IPS DF 6.9 (cell line): ENCODE measurements at regions not wholly inside any gene's neighbourhood (a gene's known extent, or its start where the extent isn't known, plus 50 kb on each side); places are given as distances from the start of the nearest gene placed in this dataset.

Source experiments
- DNase-seq: peaks from one replicate; pipeline ENCODE4 v3.0.0-alpha.2; 2013; ENCODE audit warnings: low read depth, low spot score
- H3K27ac ChIP-seq: one replicate; pipeline ENCODE4 v1.5.1; 2013; ENCODE audit warnings: low read length, control low read depth
- H3K27me3 ChIP-seq: 2 replicates; pipeline ENCODE4 v1.6.1; 2013; ENCODE audit warnings: mild to moderate bottlenecking, low read length; ENCODE audit not compliant: control insufficient read depth, insufficient read depth
- H3K36me3 ChIP-seq: 2 replicates; pipeline ENCODE4 v1.6.1; 2013; ENCODE audit warnings: low read length; ENCODE audit not compliant: control insufficient read depth, insufficient read depth
- H3K4me1 ChIP-seq: 2 replicates; pipeline ENCODE4 v1.6.1; 2013; ENCODE audit warnings: low read length; ENCODE audit not compliant: control insufficient read depth, insufficient read depth
- H3K4me3 ChIP-seq: 2 replicates; pipeline ENCODE4 v1.5.1; 2013; ENCODE audit warnings: mild to moderate bottlenecking, low read length
- H3K9me3 ChIP-seq: 2 replicates; pipeline ENCODE4 v1.6.1; 2013; ENCODE audit warnings: low read length, inconsistent platforms; ENCODE audit not compliant: control insufficient read depth, insufficient read depth
- WGBS: extraction: QIAGEN DNeasy Blood & Tissue Kit; methylation state at CpG from one replicate; pipeline ENCODE4 v1.1.7; 2013; ENCODE audit warnings: mixed read lengths, missing lambda C conversion rate; ENCODE audit not compliant: insufficient read length, insufficient coverage; 5-methylcytosine and 5-hydroxymethylcytosine counted together

DNA sequence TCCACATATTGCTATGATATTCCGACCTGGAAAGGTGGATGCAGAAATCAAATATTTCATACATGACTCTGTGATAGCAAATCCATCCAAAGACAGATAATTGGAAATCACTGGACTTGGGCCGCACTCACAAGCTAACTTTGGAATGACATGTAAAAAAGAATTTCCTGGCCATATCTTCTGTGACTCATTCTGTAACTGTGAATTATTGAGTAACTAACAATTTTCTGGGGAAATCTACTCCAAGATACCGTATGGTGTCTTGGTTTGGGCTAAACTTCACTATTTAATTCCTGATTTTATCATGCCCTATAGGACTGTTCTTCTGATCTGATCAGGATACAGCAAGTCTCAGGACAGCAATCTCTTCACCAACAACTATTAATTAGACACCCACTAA, 92.7 kb upstream of the LY86 start:
- no CpG with 5 or more reads among the region's 3 CpGs for WGBS
- no peaks in the 10 kb centered on the region for H3K4me1 ChIP-seq
- H3K4me3 ChIP-seq, result no peak overlapping the region
- H3K27ac ChIP-seq, result no peak overlapping the region
- H3K9me3 ChIP-seq, result no peaks in the 10 kb centered on the region
- DNase-seq, result no peak
- no peaks in the 10 kb centered on the region for H3K36me3 ChIP-seq
- no peaks in the 10 kb centered on the region for H3K27me3 ChIP-seq

DNA sequence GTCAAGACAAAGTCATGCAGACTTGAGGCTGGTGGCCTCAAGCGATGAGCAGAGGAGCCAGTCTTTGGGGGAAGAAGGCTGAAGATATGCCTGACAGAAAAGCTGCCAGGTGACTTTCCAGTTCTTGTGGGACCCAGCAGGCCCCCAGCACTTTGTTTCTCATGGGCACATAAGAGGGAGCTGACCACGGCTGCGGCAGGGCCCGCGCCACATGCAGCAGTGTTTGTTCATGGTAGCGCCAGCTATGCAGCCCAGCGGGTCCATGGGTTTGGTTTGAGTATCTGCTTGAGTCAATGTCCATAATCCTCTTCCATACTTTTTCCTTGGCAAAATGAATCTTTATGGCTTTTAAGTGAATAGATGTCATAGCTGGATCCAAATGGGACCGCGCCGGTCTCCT, 91.0 kb upstream of the LY86 start:
- WGBS, result no CpG with 5 or more reads among the region's 10 CpGs
- no peak for DNase-seq
- Histone ChIP-seq H3K27me3 (no peaks in the 10 kb centered on the region), H3K27ac (no peak overlapping the region), H3K4me3 (no peak overlapping the region), H3K9me3 (no peaks in the 10 kb centered on the region), H3K36me3 (no peaks in the 10 kb centered on the region), H3K4me1 (no peaks in the 10 kb centered on the region)

DNA sequence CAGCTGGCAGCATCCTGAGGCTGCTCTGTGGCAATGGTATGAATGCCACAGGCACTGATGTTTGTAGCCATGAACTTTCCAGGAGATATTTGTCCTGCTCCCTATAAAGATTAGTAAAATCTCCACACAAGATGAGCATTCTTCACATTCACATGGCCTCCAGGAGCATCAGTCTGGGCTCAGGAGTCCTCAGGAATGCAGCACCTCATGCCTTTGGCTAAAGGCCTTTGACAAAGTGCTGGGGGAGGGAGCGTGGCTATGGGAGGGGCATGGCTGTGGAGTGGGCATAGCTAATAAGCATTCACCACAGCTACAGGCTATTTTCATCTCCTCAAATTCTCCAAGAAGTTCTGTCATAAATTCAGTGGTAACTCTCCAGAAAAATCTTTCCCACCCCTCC, 90.5 kb upstream of the LY86 start:
- Histone ChIP-seq H3K27me3 (no peaks in the 10 kb centered on the region), H3K36me3 (no peaks in the 10 kb centered on the region), H3K9me3 (no peaks in the 10 kb centered on the region), H3K27ac (no peak overlapping the region), H3K4me1 (no peaks in the 10 kb centered on the region), H3K4me3 (no peak overlapping the region)
- no CpG with 5 or more reads among the region's 1 CpG for WGBS
- no peak for DNase-seq

DNA sequence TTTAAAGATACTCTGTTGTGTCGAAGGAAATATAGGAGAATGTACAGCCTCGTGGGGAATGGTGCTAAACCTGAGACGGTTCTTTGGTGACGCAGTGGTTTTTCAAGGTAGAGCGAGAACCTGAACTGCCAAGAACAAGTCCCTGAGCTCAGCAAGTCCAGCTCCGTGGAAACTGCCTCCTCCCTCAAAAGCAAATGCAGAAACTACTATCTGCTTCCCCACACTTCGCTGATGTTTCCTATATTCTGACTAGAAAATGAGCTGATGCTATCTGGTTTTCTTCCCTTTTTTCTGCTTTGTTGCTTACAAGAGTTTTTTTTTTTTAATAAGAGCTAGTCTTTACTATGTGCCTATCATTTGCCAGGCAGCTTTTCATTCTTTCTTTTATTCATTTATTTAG, 85.3 kb upstream of the LY86 start:
- no peaks in the 10 kb centered on the region for H3K36me3 ChIP-seq
- H3K4me3 ChIP-seq, result no peak overlapping the region
- no peak overlapping the region for H3K27ac ChIP-seq
- no peaks in the 10 kb centered on the region for H3K4me1 ChIP-seq
- DNase-seq, result no peak
- H3K9me3 ChIP-seq, result no peaks in the 10 kb centered on the region
- no CpG with 5 or more reads among the region's 7 CpGs for WGBS
- H3K27me3 ChIP-seq, result no peaks in the 10 kb centered on the region

DNA sequence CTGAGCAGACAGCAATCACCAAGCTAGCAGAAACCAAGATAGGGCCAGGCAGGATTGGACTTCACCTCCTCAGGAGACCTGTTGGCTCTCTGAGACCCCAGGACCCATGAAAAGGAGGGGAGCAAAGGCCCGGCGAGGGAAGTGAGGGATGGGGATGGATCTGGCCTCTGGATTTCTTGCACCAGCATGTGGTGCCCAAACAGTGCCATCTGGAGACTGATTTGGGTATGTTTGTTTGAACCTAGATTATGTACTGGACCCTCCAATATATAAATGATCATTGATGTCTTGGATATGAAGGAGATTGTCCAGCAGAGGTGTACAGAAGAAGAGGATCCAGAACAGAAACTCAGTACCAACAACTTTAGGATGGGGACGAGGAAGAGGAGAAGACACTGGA, 83.4 kb upstream of the LY86 start:
- Histone ChIP-seq H3K4me1 (no peaks in the 10 kb centered on the region), H3K27me3 (no peaks in the 10 kb centered on the region), H3K36me3 (no peaks in the 10 kb centered on the region), H3K27ac (no peak overlapping the region), H3K9me3 (no peaks in the 10 kb centered on the region), H3K4me3 (no peak overlapping the region)
- no peak for DNase-seq
- WGBS, result no CpG with 5 or more reads among the region's 3 CpGs

DNA sequence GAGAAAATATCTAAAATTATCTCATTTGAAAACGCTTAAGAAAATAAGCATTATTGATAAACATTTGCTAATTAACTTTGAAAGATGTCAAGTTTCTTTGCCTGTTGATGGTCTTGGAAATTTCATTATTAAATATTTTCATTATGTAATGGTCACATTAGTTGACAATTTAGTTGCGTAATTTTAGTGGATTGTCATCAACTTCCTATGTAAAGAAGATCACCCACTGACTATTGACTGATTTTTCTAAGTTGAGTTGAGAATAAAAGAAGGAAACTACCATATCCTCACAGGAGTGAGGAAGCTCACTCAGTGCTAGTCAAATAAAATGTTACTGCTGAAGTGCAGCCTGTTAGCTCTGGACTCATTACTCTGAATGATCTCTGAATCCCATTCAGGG, 79.9 kb upstream of the LY86 start:
- DNase-seq, result no peak
- WGBS, result no CpG with 5 or more reads among the region's 2 CpGs

DNA sequence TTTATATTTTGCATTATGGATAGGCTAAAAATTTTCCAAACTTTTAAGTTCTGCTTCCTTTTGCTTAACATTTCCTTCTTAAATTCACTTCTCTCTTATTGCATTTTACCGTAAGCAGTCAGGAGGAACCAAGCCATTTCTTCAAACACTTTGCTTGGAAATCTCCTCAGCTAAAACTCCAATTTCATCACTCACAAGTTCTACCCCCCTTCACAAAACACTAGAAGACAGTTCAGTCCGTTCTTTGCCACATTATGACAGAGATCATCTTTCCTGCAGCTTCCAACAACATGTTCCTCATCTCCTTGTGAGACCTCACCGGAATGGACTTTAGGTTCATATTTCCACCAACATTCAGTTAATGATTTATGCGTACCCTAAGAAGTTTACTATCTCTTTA, 79.2 kb upstream of the LY86 start:
- H3K4me3 ChIP-seq, result no peak overlapping the region
- WGBS, result no CpG with 5 or more reads among the region's 4 CpGs
- no peaks in the 10 kb centered on the region for H3K9me3 ChIP-seq
- no peaks in the 10 kb centered on the region for H3K27me3 ChIP-seq
- H3K36me3 ChIP-seq, result no peaks in the 10 kb centered on the region
- no peak for DNase-seq
- no peak overlapping the region for H3K27ac ChIP-seq
- H3K4me1 ChIP-seq, result no peaks in the 10 kb centered on the region

More for the DNA sequence above, 79.9 kb upstream of the LY86 start:
- no peaks in the 10 kb centered on the region for H3K36me3 ChIP-seq
- H3K27ac ChIP-seq, result no peak overlapping the region
- no peak overlapping the region for H3K4me3 ChIP-seq
- no peaks in the 10 kb centered on the region for H3K27me3 ChIP-seq
- no peaks in the 10 kb centered on the region for H3K9me3 ChIP-seq
- H3K4me1 ChIP-seq, result no peaks in the 10 kb centered on the region

DNA sequence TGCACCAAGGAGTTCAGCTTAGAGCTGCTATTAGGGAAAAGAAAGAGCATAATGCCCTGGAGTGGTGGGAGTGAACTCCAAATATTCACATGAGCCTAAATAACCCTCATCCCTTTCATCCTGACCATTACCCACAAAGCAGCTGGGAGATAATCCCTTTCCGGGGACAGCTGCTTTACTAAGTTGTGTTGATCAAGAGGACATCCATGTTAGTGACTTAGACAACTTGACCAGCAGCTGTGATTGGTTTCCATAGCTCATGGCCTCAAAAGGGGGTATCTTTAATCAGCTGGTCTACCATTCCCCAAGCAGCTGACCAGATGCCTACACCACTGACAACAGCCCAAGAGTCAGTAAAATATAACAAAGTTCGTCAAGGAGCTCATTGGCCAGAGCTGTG, 75.8 kb upstream of the LY86 start:
- H3K4me1 ChIP-seq, result no peaks in the 10 kb centered on the region
- no peak overlapping the region for H3K4me3 ChIP-seq
- H3K27me3 ChIP-seq, result no peaks in the 10 kb centered on the region
- H3K27ac ChIP-seq, result no peak overlapping the region
- H3K36me3 ChIP-seq, result no peaks in the 10 kb centered on the region
- no CpG with 5 or more reads among the region's 2 CpGs for WGBS
- DNase-seq, result no peak
- no peaks in the 10 kb centered on the region for H3K9me3 ChIP-seq

DNA sequence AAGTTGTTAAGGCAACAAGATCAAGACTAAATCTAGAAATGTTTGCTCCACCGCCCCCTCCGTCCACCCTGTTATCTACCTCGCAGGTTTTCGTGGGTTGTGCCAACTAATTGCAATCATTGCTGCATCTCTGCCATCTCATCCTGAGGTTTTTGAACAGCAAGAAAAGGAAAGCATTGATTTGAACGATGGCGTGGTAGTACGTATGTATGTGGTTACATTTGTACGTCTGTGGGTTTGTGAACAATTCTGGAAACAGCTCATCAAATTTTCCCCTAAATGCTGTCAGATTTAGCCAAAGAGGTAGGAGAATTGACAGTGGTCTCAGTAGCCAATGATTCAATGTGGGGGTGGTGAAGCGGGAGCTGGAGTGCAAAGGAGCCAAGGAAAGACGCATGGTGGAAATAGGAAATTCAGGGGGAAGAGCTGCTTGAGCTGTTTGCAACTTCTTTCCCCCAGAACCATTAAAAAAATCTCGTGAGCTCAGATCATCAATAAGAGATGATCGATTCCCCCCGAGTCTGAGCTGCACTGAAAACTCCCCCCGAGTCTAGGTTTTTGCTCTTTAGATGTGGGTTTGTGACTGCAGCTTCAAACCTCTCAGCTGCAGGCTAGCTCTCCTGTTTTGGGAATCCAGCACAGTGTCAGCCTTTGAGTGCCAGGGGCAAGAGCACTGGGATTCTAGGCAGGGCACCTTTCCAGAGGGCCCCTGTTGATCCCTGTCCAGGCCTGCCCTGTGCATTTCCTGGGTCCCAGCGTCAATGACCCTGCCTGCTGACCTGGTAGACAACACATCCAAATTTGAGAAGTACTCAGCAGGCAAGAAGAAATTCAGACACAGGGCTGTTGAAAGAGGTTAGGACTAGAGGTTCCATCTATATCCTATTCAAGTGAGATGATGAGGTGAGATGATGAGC, 72.6 kb upstream of the LY86 start:
- WGBS, result 100% methylated on average over 4 of the region's 15 CpGs
- no peak for DNase-seq
- H3K27ac ChIP-seq, result no peak overlapping the region
- no peaks in the 10 kb centered on the region for H3K9me3 ChIP-seq
- H3K4me1 ChIP-seq, result no peaks in the 10 kb centered on the region
- no peaks in the 10 kb centered on the region for H3K27me3 ChIP-seq
- H3K36me3 ChIP-seq, result no peaks in the 10 kb centered on the region
- H3K4me3 ChIP-seq, result no peak overlapping the region

DNA sequence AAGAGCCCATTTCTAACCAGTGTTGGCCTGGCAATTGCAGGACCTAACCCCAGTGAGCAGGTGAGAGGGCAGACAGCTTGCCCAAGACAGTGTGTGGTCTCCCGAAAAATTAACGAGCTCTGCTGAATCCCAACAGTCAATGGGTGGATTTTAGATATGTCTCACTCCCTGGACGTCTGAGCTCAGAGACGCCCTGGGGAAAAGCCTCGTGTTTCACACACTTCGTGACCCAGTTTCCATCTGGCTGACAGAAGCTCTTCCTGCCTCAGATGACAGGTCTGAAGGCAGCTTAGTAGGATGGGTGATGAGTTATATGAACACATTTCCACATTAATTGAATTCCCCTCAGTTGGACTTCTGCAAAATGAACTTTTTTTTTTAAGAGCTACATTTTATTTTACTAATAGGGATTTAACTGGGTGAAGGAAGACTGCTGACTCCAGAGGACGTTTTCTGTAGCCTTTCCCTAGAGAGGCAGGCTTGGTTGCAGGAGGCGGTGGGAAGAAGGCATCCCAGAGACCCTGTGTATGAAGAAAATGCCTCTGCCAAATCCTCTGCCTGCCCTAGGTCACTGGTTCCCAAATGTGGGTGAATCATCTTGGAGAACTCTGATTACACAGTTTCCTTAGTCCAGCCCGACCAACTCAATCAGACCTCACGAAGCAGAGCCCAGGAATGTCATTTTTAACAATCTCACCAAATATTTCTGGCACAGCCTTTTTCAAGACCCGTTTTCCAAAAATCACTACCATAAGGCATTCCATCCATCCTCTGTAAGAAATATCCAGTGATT, 71.7 kb upstream of the LY86 start:
- Histone ChIP-seq H3K4me3 (no peak overlapping the region), H3K27ac (no peak overlapping the region), H3K36me3 (no peaks in the 10 kb centered on the region), H3K9me3 (no peaks in the 10 kb centered on the region), H3K4me1 (no peaks in the 10 kb centered on the region), H3K27me3 (no peaks in the 10 kb centered on the region)
- no peak for DNase-seq
- no CpG with 5 or more reads among the region's 11 CpGs for WGBS
